ENCODE measurements at regions not wholly inside any gene's neighbourhood (a gene's known extent, or its start where the extent isn't known, plus 50 kb on each side); places are given as distances from the start of the nearest gene placed in this dataset.

DNA sequence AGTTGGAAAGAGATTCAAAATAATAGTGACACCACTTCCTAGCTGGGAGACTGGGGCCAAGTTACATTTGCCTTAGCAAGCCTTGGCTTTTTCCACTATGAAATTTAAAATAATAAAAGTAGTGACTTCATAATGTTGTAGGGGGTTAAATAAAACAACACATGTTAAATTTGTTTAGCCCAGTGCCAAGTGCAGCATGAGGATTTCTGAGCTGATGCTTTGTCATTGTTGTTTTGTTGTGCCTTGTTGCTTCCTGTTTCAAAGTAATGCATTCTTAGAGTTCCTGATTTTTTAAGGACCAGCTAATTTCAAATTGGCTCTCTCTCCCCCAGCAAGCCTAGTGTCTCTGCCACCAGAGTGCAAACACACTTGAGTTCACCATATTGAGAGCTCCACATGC is 270.7 kb upstream of the PAPPA start:
- Histone ChIP-seq H3K27ac (no peak overlapping the region), H3K36me3 (no peaks in the 10 kb centered on the region), H3K4me1 (no peaks in the 10 kb centered on the region), H3K9me3 (no peaks in the 10 kb centered on the region), H3K4me3 (no peak overlapping the region), H3K27me3 (no peaks in the 10 kb centered on the region)
- DNase-seq (no peak), ATAC-seq (no peak)
- TF ChIP-seq, protein P1, sequence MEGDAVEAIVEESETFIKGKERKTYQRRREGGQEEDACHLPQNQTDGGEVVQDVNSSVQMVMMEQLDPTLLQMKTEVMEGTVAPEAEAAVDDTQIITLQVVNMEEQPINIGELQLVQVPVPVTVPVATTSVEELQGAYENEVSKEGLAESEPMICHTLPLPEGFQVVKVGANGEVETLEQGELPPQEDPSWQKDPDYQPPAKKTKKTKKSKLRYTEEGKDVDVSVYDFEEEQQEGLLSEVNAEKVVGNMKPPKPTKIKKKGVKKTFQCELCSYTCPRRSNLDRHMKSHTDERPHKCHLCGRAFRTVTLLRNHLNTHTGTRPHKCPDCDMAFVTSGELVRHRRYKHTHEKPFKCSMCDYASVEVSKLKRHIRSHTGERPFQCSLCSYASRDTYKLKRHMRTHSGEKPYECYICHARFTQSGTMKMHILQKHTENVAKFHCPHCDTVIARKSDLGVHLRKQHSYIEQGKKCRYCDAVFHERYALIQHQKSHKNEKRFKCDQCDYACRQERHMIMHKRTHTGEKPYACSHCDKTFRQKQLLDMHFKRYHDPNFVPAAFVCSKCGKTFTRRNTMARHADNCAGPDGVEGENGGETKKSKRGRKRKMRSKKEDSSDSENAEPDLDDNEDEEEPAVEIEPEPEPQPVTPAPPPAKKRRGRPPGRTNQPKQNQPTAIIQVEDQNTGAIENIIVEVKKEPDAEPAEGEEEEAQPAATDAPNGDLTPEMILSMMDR (IDR thresholded peaks at IDR 0.05): no peak
- intact Hi-C loops (cut with DNase I): loop anchor here in 9 of 10 donors (2.0 to 10.0 kb wide), 14 partner anchors 112 to 782 kb away; no protein-coding TSS in a partner anchor

- no peaks in the 10 kb centered on the region for H3K36me3 ChIP-seq
- no peaks in the 10 kb centered on the region for H3K4me1 ChIP-seq
- intact Hi-C loops (cut with DNase I): loop anchor here in 9 of 10 donors (2.0 to 10.0 kb wide), 14 partner anchors 111 to 781 kb away; no protein-coding TSS in a partner anchor
- peak in 6 of 8 donors; percentile 43 to 81 (median 64) for ATAC-seq
- DNase-seq: peak in 1 of 2 donors; percentile 13
- no peaks in the 10 kb centered on the region for H3K9me3 ChIP-seq
- no peaks in the 10 kb centered on the region for H3K27me3 ChIP-seq
- H3K27ac ChIP-seq: no peak overlapping the region
- no peak overlapping the region for H3K4me3 ChIP-seq
- TF ChIP-seq, protein P1 (IDR thresholded peaks at IDR 0.05): peak; percentile 11 to 66 (median 57)
- WGBS, 2 donors: 35 to 40% methylated on average over 5 of the region's 5 CpGs
Measured at GRCh38 chr9:115883467-115884329, 269.9 kb upstream of the PAPPA start.

DNA sequence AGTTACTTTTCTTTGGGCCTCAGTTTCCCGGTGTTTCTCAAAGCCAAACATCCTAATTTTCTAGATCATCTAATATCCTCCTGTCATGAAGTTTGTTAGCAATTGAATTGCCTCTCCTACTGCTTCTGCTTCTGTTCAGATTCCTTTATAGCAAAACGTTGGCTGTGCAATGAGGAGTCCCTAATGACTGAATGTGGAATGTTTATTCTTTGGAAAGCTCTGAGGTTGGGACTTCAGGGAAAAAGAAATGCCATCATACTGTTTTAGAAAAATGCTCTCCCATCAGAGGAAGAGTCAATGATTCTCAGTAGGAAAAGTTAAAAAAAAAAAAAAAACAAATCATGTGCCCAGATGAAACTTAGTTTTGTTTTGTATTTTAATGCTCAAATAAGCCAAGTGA is 268.7 kb upstream of the PAPPA start:
- DNase-seq: no peak
- H3K27me3 ChIP-seq: no peaks in the 10 kb centered on the region
- 54 to 56% methylated on average over 2 of the region's 2 CpGs for WGBS, 2 donors
- H3K9me3 ChIP-seq: no peaks in the 10 kb centered on the region
- H3K27ac ChIP-seq: no peak overlapping the region
- TF ChIP-seq, protein P1 (IDR thresholded peaks at IDR 0.05): no peak
- H3K4me3 ChIP-seq: no peak overlapping the region
- ATAC-seq: no peak
- intact Hi-C loops (cut with DNase I): loop anchor here (5.0 to 10.0 kb wide), 12 partner anchors 110 to 780 kb away; no protein-coding TSS in a partner anchor
- H3K4me1 ChIP-seq: no peaks in the 10 kb centered on the region
- no peaks in the 10 kb centered on the region for H3K36me3 ChIP-seq

GRCh38 chr9:115888131-115888530 is 265.5 kb upstream of the PAPPA start:
- Histone ChIP-seq H3K4me1 (no peaks in the 10 kb centered on the region), H3K4me3 (no peak overlapping the region), H3K27ac (no peak overlapping the region), H3K9me3 (peaks cover 0 to 8% (median 0%) of the 10 kb centered on the region in 11 donors), H3K36me3 (no peaks in the 10 kb centered on the region), H3K27me3 (no peaks in the 10 kb centered on the region)
- TF ChIP-seq, protein P1 (IDR thresholded peaks at IDR 0.05): no peak
- ATAC-seq (no peak), DNase-seq (no peak)
- 82 to 83% methylated on average over 5 of the region's 5 CpGs for WGBS, 2 donors
- intact Hi-C loops (cut with DNase I): loop anchor here (5.0 to 10.0 kb wide), 11 partner anchors 107 to 777 kb away; no protein-coding TSS in a partner anchor
